ENCODE measurements at regions not wholly inside any gene's neighbourhood (a gene's known extent, or its start where the extent isn't known, plus 50 kb on each side); places are given as distances from the start of the nearest gene placed in this dataset.

GRCh38 chr5:61686491-61687257 is 354.6 kb downstream of the ZSWIM6 start:
- no peak for DNase-seq (ENCODE audit: low read depth in 2 of 2)

- no peak for DNase-seq (ENCODE audit: low read depth in 2 of 2)
Observed at GRCh38 chr5:61687371-61687770, 355.3 kb downstream of the ZSWIM6 start.

- DNase-seq (ENCODE audit: low read depth in 2 of 2), result no peak
Observed at GRCh38 chr5:61689153-61689846, 357.2 kb downstream of the ZSWIM6 start.

GRCh38 chr5:61697809-61698558 is 365.9 kb downstream of the ZSWIM6 start:
- no peak for DNase-seq (ENCODE audit: low read depth in 2 of 2)

GRCh38 chr5:61701877-61702602 is 370.0 kb downstream of the ZSWIM6 start:
- no peak for DNase-seq (ENCODE audit: low read depth in 2 of 2)

GRCh38 chr5:61702784-61703183 is 370.7 kb downstream of the ZSWIM6 start:
- no peak for DNase-seq (ENCODE audit: low read depth in 2 of 2)

GRCh38 chr5:61704289-61704688 is 372.2 kb downstream of the ZSWIM6 start:
- no peak for DNase-seq (ENCODE audit: low read depth in 2 of 2)

GRCh38 chr5:61706751-61707150 is 374.7 kb downstream of the ZSWIM6 start:
- no peak for DNase-seq (ENCODE audit: low read depth in 2 of 2)

- no peak for DNase-seq (ENCODE audit: low read depth in 2 of 2)
Observed at GRCh38 chr5:61719124-61719523, 387.1 kb downstream of the ZSWIM6 start.

- DNase-seq (ENCODE audit: low read depth in 2 of 2), result no peak
Observed at GRCh38 chr5:61720829-61721228, 388.8 kb downstream of the ZSWIM6 start.

- no peak for DNase-seq (ENCODE audit: low read depth in 2 of 2)
Observed at GRCh38 chr5:61724102-61724501, 392.0 kb downstream of the ZSWIM6 start.

- DNase-seq (ENCODE audit: low read depth in 2 of 2), result no peak
Observed at GRCh38 chr5:61728287-61728686, 396.2 kb downstream of the ZSWIM6 start.

GRCh38 chr5:61730866-61731265 is 398.8 kb downstream of the ZSWIM6 start:
- no peak for DNase-seq (ENCODE audit: low read depth in 2 of 2)

- DNase-seq (ENCODE audit: low read depth in 2 of 2), result no peak
Observed at GRCh38 chr5:61731267-61731945, 399.3 kb downstream of the ZSWIM6 start.

GRCh38 chr5:61731946-61732314 is 399.9 kb downstream of the ZSWIM6 start:
- no peak for DNase-seq (ENCODE audit: low read depth in 2 of 2)

- DNase-seq (ENCODE audit: low read depth in 2 of 2), result no peak
Observed at GRCh38 chr5:61732369-61732768, 400.3 kb downstream of the ZSWIM6 start.

- no peak for DNase-seq (ENCODE audit: low read depth in 2 of 2)
Observed at GRCh38 chr5:61732796-61733195, 400.7 kb downstream of the ZSWIM6 start.

GRCh38 chr5:61734001-61734400 is 401.9 kb downstream of the ZSWIM6 start:
- no peak for DNase-seq (ENCODE audit: low read depth in 2 of 2)

GRCh38 chr5:61734966-61735365 is 402.9 kb downstream of the ZSWIM6 start:
- DNase-seq (ENCODE audit: low read depth in 2 of 2), result no peak

- no peak for DNase-seq (ENCODE audit: low read depth in 2 of 2)
Observed at GRCh38 chr5:61735531-61735930, 403.5 kb downstream of the ZSWIM6 start.

- DNase-seq (ENCODE audit: low read depth in 2 of 2), result no peak
Observed at GRCh38 chr5:61735995-61736394, 403.9 kb downstream of the ZSWIM6 start.
